GM19351 (cell line): ENCODE measurements at regions not wholly inside any gene's neighbourhood (a gene's known extent, or its start where the extent isn't known, plus 50 kb on each side); places are given as distances from the start of the nearest gene placed in this dataset.
"Not testable (repeated sequence)": the region's sequence is repeated elsewhere in the genome, so short reads cannot be mapped to it uniquely, and the experiment has no call there.

Experiments used
- ATAC-seq: cut with Tn5 transposase; IDR thresholded peaks from one replicate; pipeline ENCODE4 v1.9.1; 2021; ENCODE audit warnings: mild to moderate bottlenecking, moderate library complexity; ENCODE audit not compliant: unreplicated experiment

GRCh38 chr4:56148428-56148827 lies 199.7 kb downstream of the CEP135 start:
- ATAC-seq = no peak

- ATAC-seq = no peak
Observed at GRCh38 chr4:56147371-56147770, 198.6 kb downstream of the CEP135 start.

- ATAC-seq = no peak
Observed at GRCh38 chr4:56146956-56147355, 198.2 kb downstream of the CEP135 start.

GRCh38 chr4:56142088-56142487 lies 193.3 kb downstream of the CEP135 start:
- no peak for ATAC-seq

- no peak for ATAC-seq
Observed at GRCh38 chr4:56139241-56139827, 190.6 kb downstream of the CEP135 start.

GRCh38 chr4:56134834-56135233 lies 186.1 kb downstream of the CEP135 start:
- ATAC-seq = not testable (repeated sequence)

- no peak for ATAC-seq
Observed at GRCh38 chr4:56134266-56134665, 185.5 kb downstream of the CEP135 start.

GRCh38 chr4:56132835-56133234 lies 184.1 kb downstream of the CEP135 start:
- ATAC-seq = no peak

GRCh38 chr4:56132188-56132587 lies 183.4 kb downstream of the CEP135 start:
- ATAC-seq = not testable (repeated sequence)

- no peak for ATAC-seq
Observed at GRCh38 chr4:56130606-56131155, 181.9 kb downstream of the CEP135 start.

GRCh38 chr4:56129431-56129861 lies 180.7 kb downstream of the CEP135 start:
- peak; percentile 85 for ATAC-seq

- no peak for ATAC-seq
Observed at GRCh38 chr4:56128213-56128612, 179.5 kb downstream of the CEP135 start.

- no peak for ATAC-seq
Observed at GRCh38 chr4:56127716-56128115, 179.0 kb downstream of the CEP135 start.

GRCh38 chr4:56123547-56123946 lies 174.8 kb downstream of the CEP135 start:
- no peak for ATAC-seq

GRCh38 chr4:56123051-56123450 lies 174.3 kb downstream of the CEP135 start:
- ATAC-seq = no peak

- no peak for ATAC-seq
Observed at GRCh38 chr4:56118845-56119244, 170.1 kb downstream of the CEP135 start.

- ATAC-seq = no peak
Observed at GRCh38 chr4:56118055-56118454, 169.3 kb downstream of the CEP135 start.

- ATAC-seq = no peak
Observed at GRCh38 chr4:56115898-56116297, 167.2 kb downstream of the CEP135 start.

- ATAC-seq = no peak
Observed at GRCh38 chr4:56112377-56112776, 163.6 kb downstream of the CEP135 start.

- no peak for ATAC-seq
Observed at GRCh38 chr4:56106180-56107147, 157.7 kb downstream of the CEP135 start.

- no peak for ATAC-seq
Observed at GRCh38 chr4:56104188-56104587, 155.4 kb downstream of the CEP135 start.

GRCh38 chr4:56102601-56103000 lies 153.9 kb downstream of the CEP135 start:
- ATAC-seq = no peak
